Calu3 (cell line): ENCODE measurements at regions not wholly inside any gene's neighbourhood (a gene's known extent, or its start where the extent isn't known, plus 50 kb on each side); places are given as distances from the start of the nearest gene placed in this dataset.

Experiments used
- BruUV-seq: library from RNA; stranded (reverse); fragments of 400-500 nt; replicated peaks from 2 replicates; lab custom pipeline; 2021; lab: Mats Ljungman, UMichigan
- CTCF ChIA-PET: fragments of 300-600 bp; sonication (Branson Sonifier 250); formaldehyde crosslinking; loops from one replicate; lab custom pipeline; 2022; ENCODE audit warnings: antibody characterized with exemption; lab: Charles Lee
- DNase-seq: peaks from one replicate; pipeline ENCODE4 v3.0.0; 2022
- H3K27ac Mint-ChIP-seq: one replicate; pipeline ENCODE4 v1.8.0; 2022; ENCODE audit warnings: mixed read lengths; ENCODE audit not compliant: unreplicated experiment
- H3K27me3 Mint-ChIP-seq: one replicate; pipeline ENCODE4 v1.8.0; 2022; ENCODE audit warnings: mixed read lengths; ENCODE audit not compliant: unreplicated experiment
- H3K36me3 Mint-ChIP-seq: one replicate; pipeline ENCODE4 v1.8.0; 2022; ENCODE audit warnings: mild to moderate bottlenecking, moderate library complexity, mixed read lengths; ENCODE audit not compliant: insufficient read depth, unreplicated experiment
- H3K4me1 Mint-ChIP-seq: one replicate; pipeline ENCODE4 v1.8.0; 2022; ENCODE audit warnings: mild to moderate bottlenecking, low read depth, mixed read lengths; ENCODE audit not compliant: unreplicated experiment
- H3K4me3 Mint-ChIP-seq: one replicate; pipeline ENCODE4 v1.8.0; 2022; ENCODE audit warnings: mild to moderate bottlenecking, low read depth, moderate library complexity, mixed read lengths; ENCODE audit not compliant: unreplicated experiment
- H3K9me3 Mint-ChIP-seq: one replicate; pipeline ENCODE4 v1.8.0; 2022; ENCODE audit warnings: low read depth, mixed read lengths; ENCODE audit not compliant: unreplicated experiment
- CTCF ChIP-seq: fragments of 200-600 bp; IDR thresholded peaks from one replicate; pipeline ENCODE4 v1.8.0; 2022; ENCODE audit warnings: antibody characterized with exemption; ENCODE audit not compliant: unreplicated experiment
- intact Hi-C: fragments of 100-400 bp; cut with micrococcal nuclease; formaldehyde crosslinking; loops from one replicate; pipeline ENCODE4 v1.10.0; 2022; ENCODE audit not compliant: unreplicated experiment

DNA sequence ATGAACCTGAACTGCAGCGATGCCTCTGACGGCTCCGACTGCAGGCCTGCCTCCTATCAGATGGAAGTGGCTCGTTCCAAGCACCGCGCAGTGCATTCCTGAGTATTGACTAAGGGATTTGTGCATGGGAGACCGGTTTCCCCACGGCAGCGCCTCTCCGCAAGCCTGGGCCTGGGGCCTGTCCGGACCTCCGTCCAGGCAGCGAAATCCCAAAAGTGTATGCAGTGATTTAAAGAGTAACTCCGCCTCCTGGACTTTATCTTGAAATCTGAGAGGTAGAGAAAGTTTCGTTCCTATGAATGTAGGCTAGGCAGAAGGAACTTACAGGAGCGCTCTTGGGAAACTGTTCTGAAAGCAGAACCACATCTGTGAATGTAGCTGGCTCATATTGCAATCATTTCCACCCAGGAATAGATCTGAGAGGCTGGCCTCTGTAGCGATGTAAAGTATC lies 106.2 kb upstream of the CELF2 start:
- BruUV-seq = no TSS peak
- no peaks in the 10 kb centered on the region for H3K36me3 Mint-ChIP-seq
- no peak overlapping the region for H3K4me3 Mint-ChIP-seq
- peaks cover 7% of the 10 kb centered on the region for H3K9me3 Mint-ChIP-seq
- no peak overlapping the region for H3K27ac Mint-ChIP-seq
- no peaks in the 10 kb centered on the region for H3K27me3 Mint-ChIP-seq
- no peak for TF ChIP-seq CTCF
- no peaks in the 10 kb centered on the region for H3K4me1 Mint-ChIP-seq
- CTCF ChIA-PET = no interaction called here
- intact Hi-C loops = no loop called here
- DNase-seq = peak; percentile 22

DNA sequence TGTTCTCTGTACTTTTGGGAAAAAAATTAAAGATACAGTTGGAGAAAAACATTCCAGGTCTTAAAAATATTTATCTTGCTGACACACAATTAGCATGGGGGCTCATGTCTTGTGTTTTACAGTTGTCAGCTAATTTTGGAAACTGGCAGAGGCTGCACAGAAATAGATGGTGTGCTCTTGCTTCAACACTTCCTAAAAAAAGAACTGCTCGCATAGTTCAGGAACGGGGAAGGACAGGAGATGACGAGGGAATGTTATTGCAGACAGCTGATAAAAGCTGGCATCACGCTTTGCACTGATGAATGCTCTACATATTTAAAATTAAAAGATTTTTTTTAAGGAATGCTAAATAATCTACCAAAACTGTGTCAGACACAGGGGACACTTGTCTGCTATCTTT lies 103.5 kb upstream of the CELF2 start:
- Mint-ChIP-seq H3K36me3 (no peaks in the 10 kb centered on the region), H3K9me3 (peaks cover 7% of the 10 kb centered on the region)

GRCh38 chr10:10915215-10915614 lies 102.5 kb upstream of the CELF2 start:
- Mint-ChIP-seq H3K4me1 (no peaks in the 10 kb centered on the region), H3K36me3 (no peaks in the 10 kb centered on the region), H3K9me3 (peaks cover 5% of the 10 kb centered on the region), H3K4me3 (no peak overlapping the region), H3K27ac (no peak overlapping the region), H3K27me3 (no peaks in the 10 kb centered on the region)
- no peak for DNase-seq
- BruUV-seq = no TSS peak
- CTCF ChIA-PET = no interaction called here
- intact Hi-C loops = no loop called here
- no peak for TF ChIP-seq CTCF

More for the DNA sequence above, 103.5 kb upstream of the CELF2 start:
- H3K4me3 Mint-ChIP-seq = no peak overlapping the region
- no peaks in the 10 kb centered on the region for H3K27me3 Mint-ChIP-seq
- intact Hi-C loops = no loop called here
- BruUV-seq = no TSS peak
- DNase-seq = no peak
- H3K27ac Mint-ChIP-seq = no peak overlapping the region
- TF ChIP-seq CTCF = no peak
- no peaks in the 10 kb centered on the region for H3K4me1 Mint-ChIP-seq
- CTCF ChIA-PET = no interaction called here

GRCh38 chr10:10917031-10917430 lies 100.6 kb upstream of the CELF2 start:
- peaks cover 13% of the 10 kb centered on the region for H3K27me3 Mint-ChIP-seq
- H3K36me3 Mint-ChIP-seq = no peaks in the 10 kb centered on the region
- DNase-seq = no peak
- CTCF ChIA-PET = interaction anchor here (0.6 kb wide), 1 partner anchor 231 kb away, joined by 4 read pairs; no protein-coding TSS in a partner anchor
- no TSS peak for BruUV-seq
- H3K9me3 Mint-ChIP-seq = peaks cover 10% of the 10 kb centered on the region
- no peak for TF ChIP-seq CTCF
- H3K27ac Mint-ChIP-seq = no peak overlapping the region
- intact Hi-C loops = no loop called here
- H3K4me1 Mint-ChIP-seq = no peaks in the 10 kb centered on the region
- no peak overlapping the region for H3K4me3 Mint-ChIP-seq
